ENCODE measurements at regions not wholly inside any gene's neighbourhood (a gene's known extent, or its start where the extent isn't known, plus 50 kb on each side); places are given as distances from the start of the nearest gene placed in this dataset.
"Not testable (repeated sequence)": the region's sequence is repeated elsewhere in the genome, so short reads cannot be mapped to it uniquely, and the experiment has no call there.

DNA sequence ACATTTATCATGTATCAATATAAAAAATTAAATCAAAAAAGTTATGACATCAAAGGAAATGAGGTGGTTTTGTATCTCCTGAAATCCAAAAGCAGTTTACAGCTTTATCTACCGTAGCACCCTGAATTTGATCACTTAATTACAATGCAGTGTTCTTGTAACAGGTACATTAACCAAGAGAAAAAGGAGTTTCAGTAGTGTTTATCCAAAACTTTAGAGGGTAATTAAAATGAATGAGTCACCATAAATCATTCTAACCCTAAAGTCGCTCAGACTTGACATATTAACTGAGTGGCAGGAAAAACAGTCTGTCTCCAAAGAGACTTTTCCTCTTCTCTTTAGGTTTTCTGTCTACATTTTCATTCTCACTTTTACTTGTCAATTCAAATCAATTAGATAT, 907.6 kb upstream of the EPHA5 start:
- DNase-seq = no peak

DNA sequence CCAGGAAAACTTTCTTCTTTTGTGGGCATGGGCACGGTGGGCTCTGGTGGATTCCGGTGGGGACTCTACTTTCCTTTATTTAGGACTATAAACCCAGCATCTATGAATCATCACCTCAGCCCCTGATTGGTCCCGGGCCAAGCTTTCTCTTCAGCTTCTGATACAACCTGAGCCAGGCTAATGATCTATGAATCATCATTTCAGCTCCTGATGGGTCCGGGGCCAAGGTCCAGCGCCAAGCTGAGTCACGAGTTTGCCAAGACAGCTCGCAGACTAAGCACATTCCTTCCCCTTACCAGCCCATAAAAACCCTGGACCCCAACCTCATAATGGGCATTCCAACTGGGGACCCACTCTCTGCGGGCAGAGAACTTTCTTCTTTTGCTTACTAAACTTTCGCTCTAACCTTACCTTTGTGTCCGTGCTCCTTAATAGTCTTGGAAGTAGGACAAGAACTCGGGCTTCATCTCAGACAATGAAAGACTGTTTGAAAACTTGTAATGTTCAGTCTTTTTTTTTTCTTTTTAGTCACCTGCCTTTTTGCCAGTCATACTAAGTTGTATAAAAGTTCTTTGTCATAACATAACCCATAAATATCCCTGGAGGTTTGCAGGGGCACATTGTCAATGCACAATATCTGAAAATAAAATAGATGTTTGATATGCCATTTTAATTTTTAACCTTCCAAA, 904.9 kb upstream of the EPHA5 start:
- DNase-seq = peak; percentile 82

DNA sequence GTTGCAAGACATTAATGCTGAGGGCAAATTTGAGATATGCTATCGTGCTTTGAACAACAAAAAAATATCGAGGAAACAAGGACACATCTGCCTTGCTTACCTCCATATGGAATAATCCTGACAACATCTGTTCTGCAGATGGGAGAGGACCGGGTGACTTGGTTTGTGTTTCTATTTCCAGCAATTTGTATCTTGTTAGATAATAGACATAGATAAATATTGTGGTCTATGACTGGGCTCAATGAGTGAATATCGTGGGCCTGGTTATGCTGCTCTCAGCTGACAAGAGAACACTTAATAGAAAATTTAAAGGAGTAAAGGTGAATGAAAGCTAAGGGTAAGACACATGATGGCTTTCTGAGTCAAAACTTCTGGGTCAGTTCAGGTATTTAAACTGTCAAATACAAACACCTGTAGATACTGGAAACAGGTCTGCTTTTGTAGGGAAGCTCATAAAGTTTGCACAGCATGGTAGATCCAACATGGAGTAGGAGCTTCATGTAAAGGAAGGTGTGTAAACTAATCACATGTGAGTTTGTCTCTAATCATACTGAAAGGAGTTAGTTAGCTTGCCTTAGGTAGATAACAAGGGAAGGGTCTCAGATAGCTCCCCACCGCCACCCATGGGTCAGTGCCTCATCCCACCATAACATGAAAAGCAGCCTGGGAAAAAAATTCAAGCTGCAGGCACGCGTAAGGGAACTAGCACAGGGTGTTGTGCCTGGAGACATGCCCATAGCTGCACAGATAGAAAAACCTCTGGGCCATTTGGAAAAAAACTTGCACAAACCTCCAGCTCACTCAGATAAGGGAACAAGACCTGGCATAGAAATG, 904.1 kb upstream of the EPHA5 start:
- DNase-seq = peak; percentile 66

DNA sequence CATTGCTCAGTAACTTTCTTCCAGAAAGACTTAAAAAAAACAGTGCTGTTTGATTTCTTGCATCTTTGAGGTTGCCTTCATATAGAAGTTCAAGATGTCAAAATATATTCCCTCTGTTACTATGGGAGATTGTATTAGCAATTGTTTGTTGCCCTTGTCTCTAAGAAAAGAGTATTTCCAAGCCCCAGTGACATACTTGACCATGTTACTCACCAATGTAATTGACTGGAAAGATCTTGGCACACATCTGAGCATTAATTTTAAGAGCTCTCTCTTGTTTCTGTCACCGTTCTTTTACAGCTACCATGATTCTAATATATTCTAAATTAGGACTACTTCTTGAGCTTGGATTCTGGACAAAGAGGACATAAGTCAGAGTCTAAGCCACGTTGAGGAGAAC, 902.7 kb upstream of the EPHA5 start:
- DNase-seq = peak; percentile 78

DNA sequence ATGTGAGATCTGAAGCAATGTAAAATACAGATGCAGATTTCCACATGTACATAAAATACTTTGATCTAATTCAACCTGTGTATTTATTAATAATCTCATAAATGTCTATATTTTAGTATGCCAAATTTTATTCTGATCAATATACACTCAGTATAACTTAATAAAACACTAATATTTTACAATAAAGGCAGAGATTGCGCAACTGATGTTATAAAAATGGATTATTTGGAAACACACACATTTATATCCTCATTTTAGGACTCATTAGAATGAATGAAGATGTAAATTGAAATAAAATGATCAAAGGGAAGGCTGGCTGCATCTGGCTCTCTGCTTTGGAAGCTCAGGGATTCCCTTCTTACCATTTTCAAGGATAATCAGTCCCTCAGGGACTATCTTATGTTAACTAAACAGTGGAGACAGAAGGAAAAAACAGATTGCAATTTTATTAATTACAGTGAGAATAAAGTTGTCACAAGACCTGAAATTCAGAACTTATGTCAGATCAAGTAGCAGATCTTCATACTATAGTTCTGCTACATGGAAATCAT, 900.9 kb upstream of the EPHA5 start:
- DNase-seq = no peak

DNA sequence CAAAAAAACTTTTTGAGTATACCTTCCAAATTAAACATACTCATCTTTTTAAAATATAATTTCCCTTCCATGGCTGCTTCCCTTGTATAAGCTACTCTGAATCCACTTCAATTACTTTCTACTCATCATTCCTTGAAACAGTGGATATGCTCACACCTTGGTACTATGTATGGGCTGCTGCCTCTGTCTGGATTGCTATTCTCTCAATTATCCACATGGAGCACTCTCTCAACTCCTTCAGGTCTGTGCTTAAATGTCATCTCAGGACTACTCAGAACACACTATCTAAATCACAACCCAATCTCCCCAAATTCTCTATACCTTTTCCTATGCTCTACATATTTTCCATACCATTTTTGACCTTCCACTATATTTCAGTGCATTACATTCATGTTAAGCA, 898.9 kb upstream of the EPHA5 start:
- no peak for DNase-seq

DNA sequence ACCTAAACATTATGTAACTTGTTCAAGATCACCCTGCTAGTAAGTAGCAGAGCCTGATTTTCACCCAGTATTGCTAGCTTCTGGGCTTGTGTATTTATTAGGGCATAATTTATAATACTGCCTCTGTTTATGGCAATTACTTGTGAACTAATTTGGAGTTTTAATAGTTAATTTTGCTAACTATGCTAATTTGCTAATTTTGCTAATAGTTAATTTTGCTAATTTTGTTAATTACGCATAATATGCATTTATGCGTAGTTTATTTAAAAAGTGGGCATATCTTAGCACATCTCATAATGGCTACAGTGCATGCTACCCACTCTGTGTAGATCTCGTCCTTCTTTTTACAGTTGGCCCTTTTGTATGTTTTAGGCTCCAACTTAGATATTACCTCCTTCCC, 898.1 kb upstream of the EPHA5 start:
- no peak for DNase-seq

DNA sequence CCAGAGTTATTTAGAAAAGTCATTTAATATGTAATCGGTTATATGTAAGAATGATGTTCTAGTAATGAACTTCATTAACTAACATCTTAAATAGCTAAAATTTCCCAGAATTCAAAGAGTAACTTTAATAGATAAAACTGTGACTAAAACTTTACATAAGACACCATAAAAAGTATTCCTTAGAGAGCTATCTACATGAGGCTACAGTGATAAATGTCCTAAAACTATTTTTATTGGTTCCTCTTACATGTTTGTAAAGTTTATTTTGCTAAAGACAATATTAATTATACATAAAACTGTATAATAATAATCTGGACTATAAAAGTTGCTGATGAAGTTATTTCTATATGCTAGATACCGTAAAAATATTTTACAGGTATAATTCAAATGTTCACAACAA, 897.7 kb upstream of the EPHA5 start:
- no peak for DNase-seq

DNA sequence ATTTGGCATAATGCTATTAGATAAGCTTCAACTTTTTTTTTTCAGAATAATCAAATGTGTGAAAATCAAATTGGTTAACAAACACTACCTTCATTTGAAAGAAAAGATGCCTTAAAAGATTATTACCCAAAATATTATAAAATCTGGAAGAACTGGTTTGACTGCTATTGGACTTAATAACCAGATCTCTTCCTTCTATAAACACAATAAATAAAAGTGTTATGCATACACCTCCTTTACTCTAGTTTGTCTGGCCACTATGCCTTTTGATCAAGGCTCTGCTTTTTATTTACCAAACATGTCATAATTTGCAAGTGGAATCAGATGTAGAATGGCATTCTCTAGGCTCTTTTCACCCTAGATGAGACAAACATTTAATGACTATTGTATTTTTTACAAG, 897.3 kb upstream of the EPHA5 start:
- no peak for DNase-seq

DNA sequence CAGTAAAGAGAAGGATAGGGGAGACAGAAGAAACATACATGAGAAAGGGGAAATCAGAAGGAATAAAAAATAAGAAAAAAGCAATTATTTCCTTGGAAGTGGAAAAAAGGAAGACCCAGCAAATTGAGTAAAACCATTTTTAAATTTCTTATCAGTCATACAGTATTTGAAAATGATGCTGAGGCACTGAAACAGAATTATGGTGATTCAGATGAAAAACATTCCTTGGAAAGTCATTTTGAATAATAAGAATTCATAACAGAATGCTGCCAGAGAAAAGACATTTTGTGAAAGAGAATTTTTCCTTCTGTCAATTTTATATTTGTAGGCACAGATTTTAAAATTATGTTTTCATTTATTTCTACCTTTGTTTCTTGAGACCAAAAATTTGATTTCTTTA, 895.5 kb upstream of the EPHA5 start:
- DNase-seq = peak; percentile 60

DNA sequence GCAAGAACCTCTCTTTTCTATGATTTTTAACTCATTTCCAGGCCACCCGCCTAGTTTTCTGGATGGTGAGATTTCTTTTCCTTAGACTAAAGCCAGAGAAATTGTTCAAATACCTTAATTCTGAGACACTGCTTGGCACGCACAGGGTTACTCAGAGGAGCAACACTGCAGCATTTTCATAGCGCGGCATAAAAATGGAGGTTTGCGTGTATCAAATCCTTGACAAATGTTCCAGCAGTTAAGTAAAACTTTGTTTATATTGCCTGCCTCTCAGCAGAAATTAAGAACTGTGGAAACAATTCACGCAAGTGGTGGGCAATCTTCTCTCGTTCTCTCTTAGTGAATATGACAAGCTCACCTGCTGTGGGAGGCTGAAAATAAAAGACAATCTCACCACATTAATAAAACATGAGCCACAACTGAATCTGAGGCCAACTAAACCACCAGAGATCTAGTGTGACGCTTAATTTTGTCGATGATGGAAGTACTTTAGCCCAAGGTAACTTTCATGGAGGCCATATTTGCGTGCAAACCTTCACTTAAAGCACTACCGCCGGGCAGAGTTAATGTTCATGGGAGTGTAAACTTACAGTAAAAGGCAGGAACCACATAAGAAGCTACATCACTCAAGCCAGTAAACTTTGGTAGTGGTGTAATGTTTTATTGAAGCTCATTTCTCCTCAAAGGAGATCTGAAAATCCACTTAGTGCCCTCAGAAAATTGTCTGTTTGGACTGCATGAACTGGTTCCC, 894.8 kb upstream of the EPHA5 start:
- peak; percentile 89 for DNase-seq

DNA sequence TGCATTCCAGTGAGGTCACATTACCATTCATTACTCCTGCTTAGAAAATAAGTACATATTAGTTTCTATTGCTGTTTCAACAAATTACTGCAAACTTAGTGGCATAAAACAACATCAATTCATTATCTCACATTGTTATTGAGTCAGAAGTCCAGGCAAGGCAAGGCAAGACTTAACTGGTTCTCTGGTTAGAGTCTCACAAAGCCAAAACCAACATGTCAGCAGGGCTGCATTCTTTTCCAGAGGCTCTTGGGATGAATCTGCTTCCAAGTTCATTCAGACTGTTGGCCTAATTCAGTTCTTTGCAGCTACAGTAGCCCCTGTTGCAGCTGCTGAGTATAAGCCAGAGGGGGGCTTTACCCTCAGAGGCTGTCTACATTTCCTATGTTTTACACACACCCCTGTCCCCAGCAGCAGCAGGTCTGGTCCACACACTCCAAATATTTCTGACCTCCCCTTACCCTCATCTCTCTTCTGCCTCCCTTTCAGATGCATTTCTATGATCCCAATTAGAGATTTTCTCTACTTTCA, 892.1 kb upstream of the EPHA5 start:
- peak; percentile 38 for DNase-seq

DNA sequence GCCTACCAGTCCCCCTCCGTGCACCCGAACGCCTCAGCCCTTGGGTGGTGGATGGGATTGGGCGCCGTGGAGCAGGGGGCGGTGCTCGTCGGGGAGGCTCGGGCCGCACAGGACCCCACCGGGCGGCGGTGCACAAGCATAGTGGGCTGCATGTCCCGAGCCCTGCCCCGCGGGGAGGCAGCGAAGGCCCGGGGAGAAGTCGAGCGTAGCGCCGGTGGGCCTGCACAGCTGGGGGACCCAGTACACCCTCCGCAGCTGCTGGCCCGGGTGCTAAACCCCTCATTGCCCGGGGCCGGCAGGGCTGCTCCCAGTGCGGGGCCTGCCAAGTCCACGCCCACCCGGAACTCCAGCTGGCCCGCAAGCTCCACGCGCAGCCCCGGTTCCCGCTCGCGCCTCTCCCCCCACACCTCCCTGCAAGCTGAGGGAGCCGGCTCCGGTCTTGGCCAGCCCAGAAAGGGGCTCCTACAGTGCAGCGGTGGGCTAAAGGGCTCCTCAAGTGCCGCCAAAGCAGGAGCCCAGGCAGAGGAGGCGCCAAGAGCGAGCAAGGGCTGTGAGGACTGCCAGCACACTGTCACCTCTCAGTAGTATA, 891.3 kb upstream of the EPHA5 start:
- DNase-seq = not testable (repeated sequence)

DNA sequence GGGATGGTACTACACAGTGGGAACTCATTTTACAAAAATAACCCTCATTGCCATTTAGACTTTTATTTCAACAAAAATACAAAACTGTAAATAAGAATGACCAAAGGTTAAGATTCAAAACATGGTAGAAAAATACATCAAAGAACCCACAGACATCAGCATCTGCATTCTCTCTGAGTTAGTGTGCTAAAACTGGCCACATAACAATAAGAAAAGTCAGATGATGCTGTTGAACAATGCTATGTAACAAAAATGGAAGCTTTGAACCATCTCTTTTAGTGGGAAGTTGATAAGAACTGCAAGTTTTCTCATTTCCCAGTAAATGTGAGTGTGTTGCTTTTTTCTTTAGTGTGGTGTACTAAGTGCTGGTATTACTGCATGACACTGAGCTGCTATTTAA, 888.4 kb upstream of the EPHA5 start:
- peak; percentile 22 for DNase-seq

DNA sequence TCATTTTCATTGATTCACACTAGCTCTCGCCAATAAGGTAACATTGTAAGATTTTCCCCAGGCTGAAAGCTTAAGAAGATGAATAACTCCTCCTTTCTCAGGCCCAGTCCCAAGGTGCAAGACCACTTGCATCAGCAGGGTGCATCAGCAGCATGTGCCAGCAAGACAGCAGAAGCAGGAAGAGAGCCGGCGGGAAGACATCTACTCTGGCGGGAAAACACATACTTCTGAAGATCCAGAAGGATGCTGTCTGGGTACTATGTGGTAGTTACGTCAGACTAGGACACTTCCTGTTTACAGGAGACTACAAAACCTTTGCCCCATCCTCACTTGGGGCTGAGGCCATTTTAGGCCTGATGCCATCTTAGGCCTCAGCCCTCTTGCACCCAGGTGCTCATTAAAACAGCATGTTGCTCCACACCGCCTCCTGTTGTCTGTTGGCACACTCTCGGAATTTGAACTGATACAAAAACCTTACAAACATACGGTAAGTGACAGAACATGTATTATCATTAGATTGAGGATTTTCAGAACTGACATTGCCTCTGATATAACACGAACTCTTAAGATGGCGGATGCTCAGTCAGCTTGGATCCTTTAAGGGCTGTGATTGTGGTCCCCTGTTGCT, 886.5 kb upstream of the EPHA5 start:
- DNase-seq = peak; percentile 11

DNA sequence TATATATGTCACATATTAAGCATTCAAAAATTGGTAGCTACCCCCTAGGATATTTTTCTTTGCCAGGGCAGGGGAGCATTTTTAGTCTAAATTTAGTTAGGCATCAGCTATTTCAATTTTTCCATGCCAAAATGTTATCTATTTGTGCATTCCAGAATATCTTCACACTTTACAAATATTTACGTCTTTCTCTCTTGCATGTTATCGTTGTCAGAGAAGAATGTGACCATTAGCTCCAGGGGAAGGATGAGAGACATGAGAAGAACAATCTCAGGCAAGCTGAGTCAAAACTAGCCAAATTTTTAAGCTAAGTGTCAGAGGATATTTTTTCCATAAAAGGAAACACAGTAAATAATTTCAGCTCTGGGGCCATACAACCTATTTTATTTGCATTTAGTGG, 885.0 kb upstream of the EPHA5 start:
- peak; percentile 85 for DNase-seq

DNA sequence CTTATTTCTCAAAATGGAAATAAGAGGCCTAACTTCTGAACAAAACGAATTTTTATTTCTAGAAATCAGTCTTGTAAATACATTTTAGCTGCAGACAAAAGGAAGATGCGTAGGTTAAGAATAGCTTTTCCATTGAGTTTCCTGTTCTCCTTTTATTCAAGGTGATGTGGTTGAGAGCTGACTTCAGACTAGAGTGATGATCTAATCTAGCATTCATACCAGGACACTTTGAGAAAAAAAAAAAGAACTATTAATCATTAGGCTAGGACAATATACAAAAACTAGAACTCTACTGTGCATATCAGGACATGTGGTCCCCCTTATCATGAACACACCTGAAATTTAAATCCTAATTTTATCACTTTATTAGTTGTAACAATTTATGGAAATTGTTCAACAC, 884.5 kb upstream of the EPHA5 start:
- DNase-seq = peak; percentile 39

DNA sequence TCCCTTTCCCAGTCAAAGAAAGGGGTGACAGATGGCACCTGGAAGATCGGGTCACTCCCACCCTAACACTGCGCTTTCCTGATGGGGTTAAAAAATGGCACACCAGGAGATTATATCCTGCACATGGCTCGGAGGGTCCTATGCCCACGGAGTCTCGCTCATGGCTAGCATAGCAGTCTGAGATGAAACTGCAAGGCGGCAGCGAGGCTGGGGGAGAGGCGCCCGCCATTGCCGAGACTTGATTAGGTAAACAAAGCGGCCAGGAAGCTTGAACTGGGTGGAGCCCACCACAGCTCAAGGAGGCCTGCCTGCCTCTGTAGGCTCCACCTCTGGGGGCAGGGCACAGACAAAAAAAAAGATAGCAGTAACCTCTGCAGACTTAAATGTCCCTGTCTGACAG, 875.0 kb upstream of the EPHA5 start:
- not testable (repeated sequence) for DNase-seq

DNA sequence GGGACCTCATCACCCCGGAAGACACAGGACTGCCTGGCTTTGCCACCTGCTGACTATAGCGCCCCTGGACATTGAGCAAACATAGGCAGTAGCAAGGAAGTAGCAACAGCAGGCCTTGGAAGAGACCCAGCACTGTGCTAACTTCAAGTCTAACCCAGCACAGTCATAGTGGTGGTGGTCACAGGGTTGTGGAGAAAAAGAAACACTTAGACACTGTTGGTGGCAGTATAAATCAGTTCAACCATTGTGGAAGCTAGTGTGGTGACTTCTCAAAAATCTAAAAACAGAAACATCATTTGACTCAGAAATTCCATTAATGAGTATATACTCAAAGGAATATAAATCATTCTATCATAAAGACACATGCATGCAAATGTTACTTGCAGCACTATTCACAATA, 874.0 kb upstream of the EPHA5 start:
- peak; percentile 14 for DNase-seq

DNA sequence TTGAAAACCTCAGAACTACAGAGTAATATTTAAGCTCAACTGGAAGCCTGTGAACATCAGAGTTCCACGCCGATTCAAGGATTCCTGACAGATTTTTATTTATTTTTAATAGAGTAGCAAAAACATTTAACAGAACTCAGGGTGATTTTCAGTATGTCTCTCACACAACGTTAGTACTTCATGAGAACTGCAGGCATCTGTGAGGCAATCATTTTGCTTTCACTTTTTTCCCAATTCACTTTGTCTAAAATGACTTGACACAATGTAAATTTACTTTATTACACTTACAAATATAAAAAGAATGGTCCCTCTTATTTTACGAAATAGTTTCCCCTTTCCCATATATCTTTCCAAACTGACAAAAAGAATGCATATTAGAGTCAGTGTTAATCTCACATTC, 869.5 kb upstream of the EPHA5 start:
- no peak for DNase-seq

DNA sequence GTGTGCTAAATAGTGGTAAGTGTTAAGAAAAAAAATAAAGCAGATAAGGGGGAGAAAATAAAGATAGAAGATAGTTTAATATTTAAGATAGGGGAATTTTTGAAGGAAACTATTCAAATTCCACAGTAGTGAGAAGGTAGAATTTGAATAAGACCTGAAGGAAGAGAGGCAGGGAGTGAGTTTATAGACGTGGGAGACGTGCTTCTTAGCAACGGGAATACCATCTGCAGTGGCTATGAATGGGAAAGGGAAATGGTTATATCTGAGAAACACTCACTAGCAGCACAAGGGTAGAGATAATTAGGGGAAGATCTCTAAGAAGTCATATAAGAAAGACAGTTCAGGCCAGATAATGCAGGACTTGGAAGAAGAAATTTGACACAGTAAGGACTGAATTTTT, 854.5 kb upstream of the EPHA5 start:
- DNase-seq = no peak

DNA sequence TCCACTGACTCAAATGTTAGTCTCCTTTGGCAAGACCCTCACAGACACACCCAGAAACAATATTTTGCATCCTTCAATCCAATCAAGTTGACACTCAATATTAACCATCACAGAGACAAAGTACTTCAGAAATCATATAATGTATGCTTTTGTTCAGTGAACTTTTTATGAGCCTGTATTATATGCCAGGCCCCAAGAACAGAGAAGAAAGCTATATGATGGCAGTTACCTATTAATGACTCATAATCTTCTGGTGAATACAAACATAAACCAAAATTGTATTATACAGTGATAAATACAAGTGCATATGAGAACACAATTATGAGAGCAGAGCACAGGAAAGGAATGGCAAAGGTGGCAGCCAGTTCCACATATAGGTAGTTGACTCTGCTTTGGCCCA, 852.0 kb upstream of the EPHA5 start:
- no peak for DNase-seq

All from fibroblast of skin of right biceps (primary cell).